ENCODE measurements at regions not wholly inside any gene's neighbourhood (a gene's known extent, or its start where the extent isn't known, plus 50 kb on each side); places are given as distances from the start of the nearest gene placed in this dataset.

DNA sequence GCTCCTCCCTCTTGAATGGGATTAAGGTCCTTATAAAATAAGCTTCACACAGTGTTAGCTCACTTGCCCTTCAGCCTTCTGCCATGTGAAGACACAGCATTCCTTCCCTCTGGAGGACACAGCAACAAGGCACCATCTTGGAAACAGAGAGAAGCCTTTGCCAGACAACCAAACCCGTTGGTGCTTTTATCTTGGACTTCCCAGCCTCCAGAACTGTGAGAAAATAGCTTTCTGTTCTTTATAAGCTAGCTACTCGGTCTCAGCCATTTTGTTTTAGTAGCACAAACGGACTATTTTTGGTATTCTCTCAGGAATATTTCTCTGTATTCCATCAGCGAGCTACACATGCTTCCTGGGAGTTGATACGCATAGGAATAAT lies 58.6 kb upstream of the IRF2BP2 start:
- Histone ChIP-seq H3K4me3 (no peak overlapping the region), H3K4me1 (no peaks in the 10 kb centered on the region), H3K9me3 (peaks cover 0 to 4% (median 0%) of the 10 kb centered on the region in 3 donors), H3K27me3 (no peaks in the 10 kb centered on the region), H3K27ac (no peak overlapping the region), H3K36me3 (no peaks in the 10 kb centered on the region)
- WGBS, 2 donors (ENCODE audit: low coverage in 1 of 2), result 88% methylated on average over 5 of the region's 5 CpGs; no CpG with 5 or more reads in 1 of the 2 donors
- TF ChIP-seq EP300 (IDR thresholded peaks at IDR 0.05) (no peak), POLR2AphosphoS5 (IDR thresholded peaks at IDR 0.05) (no peak), POLR2A (IDR thresholded peaks at IDR 0.05) (no peak)
- TF ChIP-seq, protein P1, sequence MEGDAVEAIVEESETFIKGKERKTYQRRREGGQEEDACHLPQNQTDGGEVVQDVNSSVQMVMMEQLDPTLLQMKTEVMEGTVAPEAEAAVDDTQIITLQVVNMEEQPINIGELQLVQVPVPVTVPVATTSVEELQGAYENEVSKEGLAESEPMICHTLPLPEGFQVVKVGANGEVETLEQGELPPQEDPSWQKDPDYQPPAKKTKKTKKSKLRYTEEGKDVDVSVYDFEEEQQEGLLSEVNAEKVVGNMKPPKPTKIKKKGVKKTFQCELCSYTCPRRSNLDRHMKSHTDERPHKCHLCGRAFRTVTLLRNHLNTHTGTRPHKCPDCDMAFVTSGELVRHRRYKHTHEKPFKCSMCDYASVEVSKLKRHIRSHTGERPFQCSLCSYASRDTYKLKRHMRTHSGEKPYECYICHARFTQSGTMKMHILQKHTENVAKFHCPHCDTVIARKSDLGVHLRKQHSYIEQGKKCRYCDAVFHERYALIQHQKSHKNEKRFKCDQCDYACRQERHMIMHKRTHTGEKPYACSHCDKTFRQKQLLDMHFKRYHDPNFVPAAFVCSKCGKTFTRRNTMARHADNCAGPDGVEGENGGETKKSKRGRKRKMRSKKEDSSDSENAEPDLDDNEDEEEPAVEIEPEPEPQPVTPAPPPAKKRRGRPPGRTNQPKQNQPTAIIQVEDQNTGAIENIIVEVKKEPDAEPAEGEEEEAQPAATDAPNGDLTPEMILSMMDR (IDR thresholded peaks at IDR 0.05), result no peak
- ATAC-seq, result no peak

DNA sequence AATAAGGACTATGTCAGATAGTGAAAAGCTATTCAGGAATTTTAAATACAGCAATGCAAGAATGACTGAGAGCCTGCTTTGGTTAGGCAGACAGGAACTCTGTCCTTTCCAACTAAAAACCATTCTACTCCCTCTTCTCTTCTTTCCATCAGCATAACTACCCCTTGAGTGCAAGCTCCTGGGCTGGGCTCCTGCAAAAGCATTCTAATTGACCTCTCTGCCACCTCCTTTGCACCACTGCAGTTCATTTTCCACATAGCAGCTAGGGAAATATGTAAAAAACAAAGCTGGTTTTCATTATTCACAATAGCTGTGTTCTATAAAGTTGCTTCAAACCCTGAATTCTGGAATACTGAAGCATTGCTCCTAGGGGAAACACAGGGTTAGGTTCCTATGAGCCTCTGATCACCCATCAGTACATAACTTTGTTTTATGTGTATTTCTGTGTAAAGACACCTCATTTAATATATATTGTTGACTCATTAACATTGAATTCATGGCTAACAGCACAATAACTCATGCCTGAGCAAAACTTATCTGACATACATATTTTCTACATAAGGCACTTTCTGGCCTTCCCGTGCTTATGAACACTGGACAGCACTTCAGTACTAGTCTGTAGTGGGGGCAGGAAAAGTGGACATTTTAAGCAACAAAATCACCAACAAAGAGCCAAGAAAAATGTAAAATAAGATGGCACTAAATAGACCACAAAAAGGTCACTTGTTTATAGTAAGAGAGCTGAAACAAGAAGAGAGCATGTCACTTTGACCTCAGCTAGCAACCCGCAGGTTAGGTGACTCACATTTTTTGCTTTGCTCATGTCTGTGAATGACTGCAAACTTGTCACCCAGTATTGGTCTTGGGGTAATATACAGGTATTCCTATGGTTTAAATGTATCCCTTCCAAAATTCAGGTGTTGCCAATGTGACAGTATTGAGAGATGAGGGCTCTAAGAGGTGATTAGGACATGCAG lies 57.9 kb upstream of the IRF2BP2 start:
- no peaks in the 10 kb centered on the region for H3K4me1 ChIP-seq
- no peaks in the 10 kb centered on the region for H3K36me3 ChIP-seq
- peaks cover 0 to 4% (median 0%) of the 10 kb centered on the region in 3 donors for H3K9me3 ChIP-seq
- H3K4me3 ChIP-seq, result no peak overlapping the region
- TF ChIP-seq POLR2AphosphoS5 (IDR thresholded peaks at IDR 0.05), result no peak
- TF ChIP-seq, protein P1 (IDR thresholded peaks at IDR 0.05), result no peak
- TF ChIP-seq EP300 (IDR thresholded peaks at IDR 0.05), result no peak
- no peak for TF ChIP-seq POLR2A (IDR thresholded peaks at IDR 0.05)
- no peaks in the 10 kb centered on the region for H3K27me3 ChIP-seq
- 91 to 95% methylated on average over 2 of the region's 2 CpGs for WGBS, 2 donors (ENCODE audit: low coverage in 1 of 2)
- no peak for ATAC-seq
- no peak overlapping the region for H3K27ac ChIP-seq

DNA sequence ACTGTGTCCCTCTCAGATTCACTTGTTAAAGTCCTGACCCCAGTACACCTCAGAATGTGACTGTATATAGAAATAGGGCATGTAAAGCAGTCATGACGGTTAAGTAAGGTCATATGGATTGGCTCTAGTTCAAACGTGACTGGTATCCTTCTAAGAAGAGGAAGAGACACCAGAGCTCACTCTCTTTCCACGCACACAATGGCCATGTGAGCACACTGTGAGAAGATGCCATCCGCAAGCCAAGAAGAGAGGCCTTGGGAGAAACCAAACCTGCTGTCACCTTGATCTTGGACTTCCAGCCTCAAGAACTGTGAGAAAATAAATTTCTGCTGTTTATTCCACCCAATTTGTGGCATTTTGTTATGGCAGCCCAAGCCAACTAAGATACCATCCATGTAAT lies 56.8 kb upstream of the IRF2BP2 start:
- WGBS, 2 donors (ENCODE audit: low coverage in 1 of 2), result 70 to 95% methylated on average over 3 of the region's 4 CpGs
- H3K4me3 ChIP-seq, result no peak overlapping the region
- no peaks in the 10 kb centered on the region for H3K27me3 ChIP-seq
- no peak for ATAC-seq
- H3K9me3 ChIP-seq, result peaks cover 0 to 4% (median 0%) of the 10 kb centered on the region in 3 donors
- H3K4me1 ChIP-seq, result no peaks in the 10 kb centered on the region
- no peaks in the 10 kb centered on the region for H3K36me3 ChIP-seq
- H3K27ac ChIP-seq, result no peak overlapping the region
- TF ChIP-seq POLR2A (IDR thresholded peaks at IDR 0.05) (no peak), EP300 (IDR thresholded peaks at IDR 0.05) (no peak), POLR2AphosphoS5 (IDR thresholded peaks at IDR 0.05) (no peak)
- TF ChIP-seq, protein P1 (IDR thresholded peaks at IDR 0.05), result no peak

DNA sequence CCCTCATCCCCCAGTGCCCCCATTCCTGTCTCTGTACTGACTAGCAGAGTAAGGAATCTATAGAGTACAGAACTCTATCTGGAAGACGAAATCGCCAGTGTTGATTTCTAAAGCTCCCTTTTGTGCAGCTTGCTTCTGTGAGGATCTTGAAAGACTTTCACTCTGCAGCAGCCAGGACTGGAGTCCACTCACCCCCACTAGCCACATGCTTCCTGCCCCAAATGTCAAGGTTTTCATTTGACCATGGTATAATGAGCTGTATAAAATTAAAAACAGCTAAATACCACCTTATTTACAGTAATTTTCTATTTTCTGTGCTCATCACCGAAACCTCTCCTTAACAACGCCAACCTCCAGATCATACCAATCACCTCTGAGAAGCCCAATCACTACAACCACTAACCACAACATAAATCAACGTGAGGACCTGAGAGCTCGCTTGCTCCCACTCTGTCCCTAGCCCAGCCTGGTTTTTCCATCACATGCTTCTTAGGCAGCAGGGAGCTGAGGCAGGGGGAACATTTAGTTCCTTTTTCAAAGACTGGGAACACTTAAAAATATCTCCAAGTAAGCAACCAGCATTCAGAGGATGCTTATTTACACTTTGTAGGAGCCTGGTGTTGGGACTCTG lies 56.1 kb upstream of the IRF2BP2 start:
- no peaks in the 10 kb centered on the region for H3K4me1 ChIP-seq
- H3K27me3 ChIP-seq, result no peaks in the 10 kb centered on the region
- no peak for ATAC-seq
- no peak overlapping the region for H3K4me3 ChIP-seq
- no peak overlapping the region for H3K27ac ChIP-seq
- no peak for TF ChIP-seq EP300 (IDR thresholded peaks at IDR 0.05)
- TF ChIP-seq POLR2A (IDR thresholded peaks at IDR 0.05), result no peak
- no peak for TF ChIP-seq POLR2AphosphoS5 (IDR thresholded peaks at IDR 0.05)
- TF ChIP-seq, protein P1 (IDR thresholded peaks at IDR 0.05), result no peak
- H3K36me3 ChIP-seq, result no peaks in the 10 kb centered on the region
- WGBS, 2 donors (ENCODE audit: low coverage in 1 of 2), result 94 to 96% methylated on average over 4 to 6 of the region's 6 CpGs
- peaks cover 0 to 4% (median 0%) of the 10 kb centered on the region in 3 donors for H3K9me3 ChIP-seq
